ENCODE measurements at regions not wholly inside any gene's neighbourhood (a gene's known extent, or its start where the extent isn't known, plus 50 kb on each side); places are given as distances from the start of the nearest gene placed in this dataset.

DNA sequence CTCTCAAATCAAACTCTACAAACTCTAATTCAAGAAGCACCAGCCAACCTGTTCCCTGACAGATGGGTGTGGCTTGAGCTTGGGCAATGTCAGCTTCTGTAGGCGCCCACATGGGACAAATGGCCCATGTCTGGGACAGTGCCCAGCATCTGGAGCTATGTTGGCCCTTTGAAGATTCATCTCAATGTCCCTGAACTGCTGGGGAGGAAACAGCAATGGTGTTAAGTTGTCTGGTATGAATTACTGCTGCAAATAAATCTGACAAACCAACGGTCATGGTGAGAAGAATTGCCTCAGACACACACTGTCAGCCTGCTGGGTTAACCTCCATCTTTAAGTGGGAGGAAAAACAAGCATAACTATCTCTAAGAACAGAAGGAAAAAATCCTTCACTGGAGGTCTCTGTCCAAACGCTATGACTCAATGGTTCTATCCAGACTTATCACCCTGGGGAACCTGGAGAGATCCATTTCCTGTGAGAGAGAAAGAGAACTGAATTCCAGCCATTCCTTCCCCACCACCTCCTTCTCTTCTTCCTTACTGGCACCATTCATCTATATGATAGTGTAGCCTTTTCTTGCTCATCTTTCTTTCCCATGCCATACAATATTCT, 274.9 kb downstream of the CDH26 start:
- no peak overlapping the region for H3K27ac ChIP-seq
- TF ChIP-seq CTCF (conservative IDR thresholded peaks at IDR 0.05), result no peak
- no peak for TF ChIP-seq ZFX (IDR thresholded peaks at IDR 0.05)

GRCh38 chr20:60236613-60237012, 278.4 kb downstream of the CDH26 start:
- TF ChIP-seq CTCF (conservative IDR thresholded peaks at IDR 0.05) (no peak), ZFX (IDR thresholded peaks at IDR 0.05) (no peak)

GRCh38 chr20:60237981-60238380, 279.8 kb downstream of the CDH26 start:
- H3K27ac ChIP-seq, result no peak overlapping the region
- TF ChIP-seq CTCF (conservative IDR thresholded peaks at IDR 0.05), result no peak
- TF ChIP-seq ZFX (IDR thresholded peaks at IDR 0.05), result no peak

More at GRCh38 chr20:60236613-60237012, 278.4 kb downstream of the CDH26 start:
- H3K27ac ChIP-seq, result no peak overlapping the region

DNA sequence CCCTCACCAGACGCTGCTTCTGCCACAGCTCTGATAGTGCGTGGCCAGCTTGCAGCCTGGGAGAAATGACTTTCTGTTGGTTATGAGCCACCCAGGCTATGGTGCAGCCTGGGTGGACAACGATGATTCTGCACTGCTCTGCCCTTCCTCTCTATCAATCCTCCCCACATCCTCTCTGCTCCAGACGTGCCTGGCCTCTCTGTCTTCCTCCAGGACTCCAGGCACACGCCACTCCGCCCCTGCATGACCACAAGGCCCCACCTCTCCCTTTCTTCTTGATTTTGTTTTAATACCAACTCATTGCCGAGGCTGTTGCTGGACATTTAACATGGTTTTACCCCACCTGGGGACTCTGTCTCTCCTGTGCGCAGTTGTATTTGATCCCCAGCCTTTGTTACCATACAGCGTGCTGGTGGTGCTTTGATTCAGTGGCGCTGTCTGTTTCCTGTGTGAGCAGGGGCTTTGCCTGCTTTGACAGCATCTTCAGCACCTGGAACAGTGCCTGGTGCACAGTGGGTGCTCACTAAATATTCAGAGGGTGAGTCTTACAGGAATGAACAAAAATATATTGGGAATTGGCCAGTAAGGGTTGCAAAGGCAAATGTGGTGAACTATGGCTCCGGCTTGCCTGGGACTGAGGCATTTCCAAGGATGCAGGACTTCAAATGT, 280.9 kb downstream of the CDH26 start:
- no peak for TF ChIP-seq ZFX (IDR thresholded peaks at IDR 0.05)
- no peak for TF ChIP-seq CTCF (conservative IDR thresholded peaks at IDR 0.05)
- H3K27ac ChIP-seq, result no peak overlapping the region

GRCh38 chr20:60239956-60240355, 281.7 kb downstream of the CDH26 start:
- TF ChIP-seq ZFX (IDR thresholded peaks at IDR 0.05), result no peak
- no peak for TF ChIP-seq CTCF (conservative IDR thresholded peaks at IDR 0.05)
- H3K27ac ChIP-seq, result no peak overlapping the region

GRCh38 chr20:60240415-60240814, 282.2 kb downstream of the CDH26 start:
- H3K27ac ChIP-seq, result no peak overlapping the region
- TF ChIP-seq CTCF (conservative IDR thresholded peaks at IDR 0.05) (no peak), ZFX (IDR thresholded peaks at IDR 0.05) (no peak)

DNA sequence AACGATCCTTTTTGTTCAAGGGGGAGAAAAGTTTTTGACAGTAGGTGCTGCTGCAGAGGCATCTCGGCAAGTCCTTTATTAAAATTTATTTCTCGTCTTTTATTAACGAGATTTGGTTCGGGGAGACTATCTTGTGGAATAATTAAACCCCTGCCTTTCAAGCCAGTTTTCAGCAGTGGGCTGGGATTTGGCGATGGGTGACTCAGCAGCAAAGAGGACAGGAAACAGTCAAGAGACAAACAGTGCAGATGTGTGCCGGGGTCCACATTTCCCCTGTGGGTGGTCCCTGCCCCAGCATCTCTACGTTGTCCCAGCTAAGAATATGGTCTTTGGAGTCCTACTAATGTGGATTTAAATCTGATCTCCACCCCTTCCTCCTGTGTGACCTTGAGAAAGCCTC, 282.8 kb downstream of the CDH26 start:
- TF ChIP-seq ZFX (IDR thresholded peaks at IDR 0.05) (no peak), CTCF (conservative IDR thresholded peaks at IDR 0.05) (no peak)
- no peak overlapping the region for H3K27ac ChIP-seq
